HG03039 (cell line): ENCODE measurements at regions not wholly inside any gene's neighbourhood (a gene's known extent, or its start where the extent isn't known, plus 50 kb on each side); places are given as distances from the start of the nearest gene placed in this dataset.

Experiments
- ATAC-seq: cut with Tn5 transposase; IDR thresholded peaks from one replicate; pipeline ENCODE4 v1.9.1; 2021; ENCODE audit warnings: mild to moderate bottlenecking, moderate library complexity; ENCODE audit not compliant: unreplicated experiment

GRCh38 chr11:95717314-95717713, 72.3 kb downstream of the FAM76B start:
- no peak for ATAC-seq

- ATAC-seq = no peak
Measured at GRCh38 chr11:95716266-95716665, 73.3 kb downstream of the FAM76B start.

GRCh38 chr11:95715777-95716241, 73.8 kb downstream of the FAM76B start:
- peak; percentile 83 for ATAC-seq

- no peak for ATAC-seq
Measured at GRCh38 chr11:95714843-95715776, 74.5 kb downstream of the FAM76B start.

GRCh38 chr11:95713428-95713827, 76.2 kb downstream of the FAM76B start:
- ATAC-seq = no peak

- ATAC-seq = no peak
Measured at GRCh38 chr11:95711945-95712221, 77.7 kb downstream of the FAM76B start.

- ATAC-seq = peak; percentile 32
Measured at GRCh38 chr11:95711162-95711944, 78.2 kb downstream of the FAM76B start.

GRCh38 chr11:95708681-95709080, 80.9 kb downstream of the FAM76B start:
- no peak for ATAC-seq

- ATAC-seq = no peak
Measured at GRCh38 chr11:95706974-95707387, 82.6 kb downstream of the FAM76B start.

GRCh38 chr11:95705485-95706124, 84.0 kb downstream of the FAM76B start:
- peak; percentile 81 for ATAC-seq

GRCh38 chr11:95704865-95705264, 84.7 kb downstream of the FAM76B start:
- no peak for ATAC-seq

- no peak for ATAC-seq
Measured at GRCh38 chr11:95703049-95703448, 86.5 kb downstream of the FAM76B start.

- no peak for ATAC-seq
Measured at GRCh38 chr11:95702526-95702925, 87.1 kb downstream of the FAM76B start.

- ATAC-seq = peak; percentile 35
Measured at GRCh38 chr11:95700471-95700817, 89.1 kb downstream of the FAM76B start.

GRCh38 chr11:95699631-95700470, 89.7 kb downstream of the FAM76B start:
- peak; percentile 38 for ATAC-seq

- no peak for ATAC-seq
Measured at GRCh38 chr11:95698676-95699557, 90.7 kb downstream of the FAM76B start.

GRCh38 chr11:95697614-95698408, 91.8 kb downstream of the FAM76B start:
- ATAC-seq = no peak

- ATAC-seq = no peak
Measured at GRCh38 chr11:95695181-95695580, 94.4 kb downstream of the FAM76B start.

GRCh38 chr11:95693298-95693697, 96.3 kb downstream of the FAM76B start:
- ATAC-seq = no peak
